HEK293T (cell line): ENCODE measurements at regions not wholly inside any gene's neighbourhood (a gene's known extent, or its start where the extent isn't known, plus 50 kb on each side); places are given as distances from the start of the nearest gene placed in this dataset.

Experiments used
- ARNT ChIP-seq: fragments of 450-650 bp; IDR thresholded peaks from 2 replicates; pipeline ENCODE4 v1.6.1; 2017; ENCODE audit warnings: mild to moderate bottlenecking
- BHLHE40 ChIP-seq: fragments of 450-650 bp; IDR thresholded peaks from 2 replicates; pipeline ENCODE4 v1.6.1; 2016; ENCODE audit warnings: mild to moderate bottlenecking, moderate library complexity, borderline replicate concordance
- CTBP1 ChIP-seq: fragments of 450-650 bp; IDR thresholded peaks from 2 replicates; pipeline ENCODE4 v1.6.1; 2016; ENCODE audit warnings: borderline replicate concordance
- ELF4 ChIP-seq: fragments of 450-650 bp; IDR thresholded peaks from 2 replicates; pipeline ENCODE4 v1.6.1; 2017; ENCODE audit warnings: antibody characterized with exemption
- FOXA1 ChIP-seq: fragments of 450-650 bp; IDR thresholded peaks from 2 replicates; pipeline ENCODE4 v1.6.1; 2016; ENCODE audit warnings: mild to moderate bottlenecking
- FOXM1 ChIP-seq: fragments of 450-650 bp; IDR thresholded peaks from 2 replicates; pipeline ENCODE4 v1.6.1; 2017; ENCODE audit warnings: mild to moderate bottlenecking, borderline replicate concordance
- HDGF ChIP-seq: fragments of 450-650 bp; IDR thresholded peaks from 2 replicates; pipeline ENCODE4 v1.6.1; 2017; ENCODE audit warnings: antibody characterized with exemption, borderline replicate concordance
- L3MBTL2 ChIP-seq: fragments of 450-650 bp; conservative IDR thresholded peaks from 2 replicates; pipeline ENCODE4 v1.6.1; 2016; ENCODE audit warnings: mild to moderate bottlenecking
- LEF1 ChIP-seq: fragments of 450-650 bp; IDR thresholded peaks from 2 replicates; pipeline ENCODE4 v1.6.1; 2017; ENCODE audit warnings: mild to moderate bottlenecking, borderline replicate concordance
- NFRKB ChIP-seq: fragments of 450-650 bp; IDR thresholded peaks from 2 replicates; pipeline ENCODE4 v1.6.1; 2016; ENCODE audit warnings: mild to moderate bottlenecking, moderate library complexity
- SUZ12 ChIP-seq: fragments of 450-650 bp; IDR thresholded peaks from 2 replicates; pipeline ENCODE4 v1.6.1; 2016; ENCODE audit warnings: mild to moderate bottlenecking
- TARDBP ChIP-seq: fragments of 450-650 bp; IDR thresholded peaks from 2 replicates; pipeline ENCODE4 v1.6.1; 2016
- ZNF384 ChIP-seq: fragments of 450-650 bp; IDR thresholded peaks from 2 replicates; pipeline ENCODE4 v1.6.1; 2016
- TF ChIP-seq, protein P1 (sequence below): fragments of 450-650 bp; IDR thresholded peaks from 2 replicates; pipeline ENCODE4 v1.6.1; 2016

DNA sequence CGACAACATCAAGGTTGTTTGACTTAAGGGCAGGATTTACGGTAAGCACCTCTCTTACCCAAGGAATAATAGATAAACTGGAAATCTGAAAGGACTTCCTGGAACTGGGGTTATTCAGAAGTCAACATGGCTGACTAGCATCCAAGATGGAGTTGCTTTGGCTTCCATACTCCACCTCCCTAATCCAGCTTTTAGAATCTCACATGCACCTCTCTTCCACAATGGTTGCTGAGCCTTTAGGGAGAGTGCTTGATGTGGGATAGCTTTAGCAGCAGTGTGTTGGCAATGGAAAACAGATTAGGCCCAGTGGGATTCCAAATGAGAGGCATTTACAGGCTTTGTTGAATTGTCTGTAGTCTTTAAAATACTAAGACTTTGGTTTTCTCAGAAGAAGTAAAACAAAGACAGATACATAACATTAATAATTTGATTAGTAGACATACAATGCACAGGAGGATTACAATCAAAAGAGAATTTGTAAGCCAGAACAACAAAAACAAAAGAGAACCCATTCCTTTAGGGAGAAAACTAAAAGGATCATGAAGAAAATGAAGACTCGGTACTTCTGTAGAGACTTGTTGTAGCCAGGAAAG is 222.0 kb downstream of the HS3ST3B1 start:
- TF ChIP-seq ARNT (no peak), BHLHE40 (no peak), ZNF384 (no peak), FOXA1 (no peak), FOXM1 (no peak), ELF4 (no peak), TARDBP (no peak), NFRKB (no peak), L3MBTL2 (no peak), SUZ12 (no peak), LEF1 (no peak), HDGF (no peak), CTBP1 (no peak)
- TF ChIP-seq, protein P1, sequence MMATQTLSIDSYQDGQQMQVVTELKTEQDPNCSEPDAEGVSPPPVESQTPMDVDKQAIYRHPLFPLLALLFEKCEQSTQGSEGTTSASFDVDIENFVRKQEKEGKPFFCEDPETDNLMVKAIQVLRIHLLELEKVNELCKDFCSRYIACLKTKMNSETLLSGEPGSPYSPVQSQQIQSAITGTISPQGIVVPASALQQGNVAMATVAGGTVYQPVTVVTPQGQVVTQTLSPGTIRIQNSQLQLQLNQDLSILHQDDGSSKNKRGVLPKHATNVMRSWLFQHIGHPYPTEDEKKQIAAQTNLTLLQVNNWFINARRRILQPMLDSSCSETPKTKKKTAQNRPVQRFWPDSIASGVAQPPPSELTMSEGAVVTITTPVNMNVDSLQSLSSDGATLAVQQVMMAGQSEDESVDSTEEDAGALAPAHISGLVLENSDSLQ, result no peak
